ENCODE measurements at regions not wholly inside any gene's neighbourhood (a gene's known extent, or its start where the extent isn't known, plus 50 kb on each side); places are given as distances from the start of the nearest gene placed in this dataset.

DNA sequence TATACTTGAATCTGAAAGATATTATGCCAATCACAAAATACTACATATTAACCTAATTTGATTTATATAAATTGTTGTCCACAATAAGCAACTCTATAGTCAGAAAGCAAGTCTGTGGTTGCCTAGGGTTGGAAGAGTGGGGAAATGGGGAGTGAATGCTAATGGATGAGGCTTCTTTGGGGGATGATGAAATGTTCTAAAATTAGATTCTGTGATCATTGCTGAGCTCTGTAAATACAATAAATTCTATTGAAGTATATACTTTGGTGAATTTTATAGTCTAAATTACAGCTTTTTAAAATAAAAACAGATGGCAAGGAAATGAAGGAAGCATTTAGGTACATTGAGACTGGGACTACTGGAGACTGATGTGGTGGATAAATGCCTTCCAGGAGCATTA is 275.5 kb downstream of the MBD2 start:
- Histone ChIP-seq H3K4me3 (no peak overlapping the region), H3K36me3 (no peaks in the 10 kb centered on the region), H3K27ac (no peak overlapping the region), H3K4me1 (no peaks in the 10 kb centered on the region), H3K9me3 (peaks cover 0 to 6% (median 0%) of the 10 kb centered on the region in 12 donors), H3K27me3 (no peaks in the 10 kb centered on the region)
- intact Hi-C loops (cut with DNase I) = no loop called here
- ATAC-seq = no peak
- TF ChIP-seq POLR2A (IDR thresholded peaks at IDR 0.05) = no peak
- TF ChIP-seq, protein P1, sequence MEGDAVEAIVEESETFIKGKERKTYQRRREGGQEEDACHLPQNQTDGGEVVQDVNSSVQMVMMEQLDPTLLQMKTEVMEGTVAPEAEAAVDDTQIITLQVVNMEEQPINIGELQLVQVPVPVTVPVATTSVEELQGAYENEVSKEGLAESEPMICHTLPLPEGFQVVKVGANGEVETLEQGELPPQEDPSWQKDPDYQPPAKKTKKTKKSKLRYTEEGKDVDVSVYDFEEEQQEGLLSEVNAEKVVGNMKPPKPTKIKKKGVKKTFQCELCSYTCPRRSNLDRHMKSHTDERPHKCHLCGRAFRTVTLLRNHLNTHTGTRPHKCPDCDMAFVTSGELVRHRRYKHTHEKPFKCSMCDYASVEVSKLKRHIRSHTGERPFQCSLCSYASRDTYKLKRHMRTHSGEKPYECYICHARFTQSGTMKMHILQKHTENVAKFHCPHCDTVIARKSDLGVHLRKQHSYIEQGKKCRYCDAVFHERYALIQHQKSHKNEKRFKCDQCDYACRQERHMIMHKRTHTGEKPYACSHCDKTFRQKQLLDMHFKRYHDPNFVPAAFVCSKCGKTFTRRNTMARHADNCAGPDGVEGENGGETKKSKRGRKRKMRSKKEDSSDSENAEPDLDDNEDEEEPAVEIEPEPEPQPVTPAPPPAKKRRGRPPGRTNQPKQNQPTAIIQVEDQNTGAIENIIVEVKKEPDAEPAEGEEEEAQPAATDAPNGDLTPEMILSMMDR (IDR thresholded peaks at IDR 0.05) = no peak
- DNase-seq = no peak

DNA sequence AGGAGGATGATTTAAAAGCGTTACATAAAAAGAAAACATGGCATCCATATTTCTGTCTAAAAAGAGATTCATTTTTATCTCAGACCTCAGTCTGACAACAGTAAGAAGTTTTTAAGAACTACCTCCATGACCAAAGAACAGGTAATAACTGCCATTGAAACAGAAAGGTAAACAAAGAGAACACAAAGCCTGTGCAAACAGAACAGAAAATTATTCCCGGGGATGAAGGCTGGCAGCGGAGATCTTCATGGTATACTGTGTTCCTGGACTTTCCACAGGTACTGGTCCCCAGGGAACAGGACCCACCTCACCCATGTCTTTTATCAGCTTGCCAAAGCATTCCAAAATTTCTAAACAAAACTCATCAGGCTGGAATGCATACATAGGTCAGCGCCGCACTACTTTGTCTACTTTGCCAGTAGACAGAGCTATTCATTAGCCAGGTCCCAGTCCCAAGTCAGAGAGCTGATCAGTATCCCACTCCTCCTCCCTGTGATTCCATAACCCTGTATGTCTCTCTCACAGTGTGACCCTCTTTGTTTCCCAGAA is 277.3 kb downstream of the MBD2 start:
- no peak for TF ChIP-seq POLR2A (IDR thresholded peaks at IDR 0.05)
- 83 to 94% (median 87%) methylated on average over 5 of the region's 5 CpGs for WGBS, 4 donors
- H3K27ac ChIP-seq = no peak overlapping the region
- H3K4me3 ChIP-seq = no peak overlapping the region
- intact Hi-C loops (cut with DNase I) = no loop called here
- DNase-seq = no peak
- H3K27me3 ChIP-seq = no peaks in the 10 kb centered on the region
- no peaks in the 10 kb centered on the region for H3K4me1 ChIP-seq
- H3K36me3 ChIP-seq = no peaks in the 10 kb centered on the region
- ATAC-seq = no peak
- peaks cover 0 to 6% (median 0%) of the 10 kb centered on the region in 12 donors for H3K9me3 ChIP-seq

DNA sequence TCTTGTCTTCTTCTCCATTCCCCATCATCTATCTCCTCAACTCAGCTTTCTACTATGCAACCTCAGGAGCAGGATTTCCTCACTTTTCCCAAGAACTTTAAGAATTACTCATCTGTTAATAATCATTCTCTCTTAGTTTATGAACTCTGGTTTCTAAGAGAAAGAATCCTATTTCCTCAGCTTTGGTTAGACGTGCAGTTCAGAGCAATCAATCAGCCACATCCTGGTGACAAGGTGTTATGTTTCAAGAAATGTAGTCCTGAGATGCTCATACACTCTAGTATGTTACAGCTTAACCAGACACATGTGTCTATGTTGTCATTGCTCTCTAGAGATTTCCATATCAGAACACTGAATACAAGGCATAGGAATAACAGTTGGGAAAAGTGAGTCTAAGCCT is 277.9 kb downstream of the MBD2 start:
- DNase-seq (no peak), ATAC-seq (no peak)
- intact Hi-C loops (cut with DNase I) = no loop called here
- 44 to 70% (median 62%) methylated on average over 1 of the region's 1 CpG for WGBS, 4 donors
- no peaks in the 10 kb centered on the region for H3K36me3 ChIP-seq
- no peak overlapping the region for H3K4me3 ChIP-seq
- no peaks in the 10 kb centered on the region for H3K27me3 ChIP-seq
- no peak overlapping the region for H3K27ac ChIP-seq
- peaks cover 0 to 6% (median 0%) of the 10 kb centered on the region in 12 donors for H3K9me3 ChIP-seq
- no peaks in the 10 kb centered on the region for H3K4me1 ChIP-seq
- TF ChIP-seq POLR2A (IDR thresholded peaks at IDR 0.05) = no peak
- TF ChIP-seq, protein P1 (IDR thresholded peaks at IDR 0.05) = no peak

DNA sequence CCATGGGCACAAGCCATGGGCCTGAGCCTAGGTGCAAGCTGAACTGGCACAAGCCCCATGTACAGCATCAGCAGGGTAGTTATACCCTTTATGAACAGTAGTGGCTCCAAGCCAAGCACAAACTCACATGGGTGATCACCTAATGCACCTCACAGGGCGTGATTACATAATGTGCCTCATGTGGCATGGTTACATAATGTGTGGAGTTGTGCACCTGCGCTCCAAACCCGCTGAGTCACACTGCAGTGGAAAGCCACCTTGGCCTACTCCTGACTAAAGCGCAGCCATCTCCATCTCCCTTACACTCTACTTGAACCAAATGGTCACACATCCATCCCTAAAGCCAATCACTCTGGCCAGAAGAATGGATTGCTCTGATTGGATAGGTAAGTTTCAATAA is 279.7 kb downstream of the MBD2 start:
- Histone ChIP-seq H3K9me3 (peaks cover 0 to 6% (median 0%) of the 10 kb centered on the region in 12 donors), H3K27ac (no peak overlapping the region), H3K4me3 (no peak overlapping the region), H3K27me3 (no peaks in the 10 kb centered on the region), H3K4me1 (no peaks in the 10 kb centered on the region), H3K36me3 (no peaks in the 10 kb centered on the region)
- no peak for ATAC-seq
- DNase-seq = no peak
- TF ChIP-seq, protein P1 (IDR thresholded peaks at IDR 0.05) = no peak
- TF ChIP-seq POLR2A (IDR thresholded peaks at IDR 0.05) = no peak
- 81 to 94% (median 88%) methylated on average over 4 of the region's 4 CpGs for WGBS, 4 donors
- intact Hi-C loops (cut with DNase I) = no loop called here

DNA sequence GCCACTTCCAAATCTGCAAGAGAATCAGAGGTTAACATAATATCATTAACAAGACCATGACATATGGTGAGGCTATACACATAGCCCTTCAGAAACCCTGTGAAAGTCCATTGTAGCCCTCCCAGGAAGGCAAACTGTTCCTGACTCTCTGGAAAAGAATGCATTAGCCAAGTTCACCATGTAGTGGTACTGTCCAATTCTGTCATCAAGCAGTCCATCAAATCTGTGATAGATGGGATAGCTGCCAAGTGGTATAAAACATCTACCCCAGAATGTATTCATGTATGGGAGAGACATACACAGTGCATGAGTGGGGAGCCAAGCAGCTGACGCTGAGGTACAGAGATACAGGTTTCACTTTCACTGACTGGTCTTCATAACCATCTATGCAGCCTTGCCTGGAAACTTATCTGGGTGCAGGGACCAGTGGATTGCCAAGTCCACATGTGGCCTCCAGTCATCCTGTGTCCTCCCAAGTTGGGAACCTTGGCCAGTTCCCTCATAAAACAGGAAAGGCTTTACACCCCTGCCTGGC is 281.1 kb downstream of the MBD2 start:
- TF ChIP-seq, protein P1 (IDR thresholded peaks at IDR 0.05) = no peak
- TF ChIP-seq POLR2A (IDR thresholded peaks at IDR 0.05) = no peak
- Histone ChIP-seq H3K36me3 (no peaks in the 10 kb centered on the region), H3K4me1 (no peaks in the 10 kb centered on the region), H3K9me3 (peaks cover 0 to 6% (median 0%) of the 10 kb centered on the region in 12 donors), H3K27me3 (no peaks in the 10 kb centered on the region), H3K4me3 (no peak overlapping the region), H3K27ac (no peak overlapping the region)
- intact Hi-C loops (cut with DNase I) = no loop called here
- ATAC-seq (no peak), DNase-seq (no peak)
- 91 to 100% (median 98%) methylated on average over 1 of the region's 1 CpG for WGBS, 4 donors
